CD4-positive, alpha-beta T cell (primary cell): ENCODE measurements at regions not wholly inside any gene's neighbourhood (a gene's known extent, or its start where the extent isn't known, plus 50 kb on each side); places are given as distances from the start of the nearest gene placed in this dataset.

Source experiments
- ATAC-seq: fragments of 200-7000 bp; cut with Tn5 transposase; one replicate; pipeline ENCODE4 v1.10.0; 2022; ENCODE audit warnings: mild to moderate bottlenecking; ENCODE audit not compliant: poor library complexity
- CTCF ChIA-PET: fragments of 350-600 bp; sonication (Branson Sonifier 250); formaldehyde crosslinking; loops from one replicate; lab custom pipeline; 2021; ENCODE audit warnings: antibody characterized with exemption, inconsistent platforms; lab: Charles Lee
- POLR2A ChIA-PET: fragments of 350-600 bp; sonication (Branson Sonifier 250); formaldehyde crosslinking; loops from one replicate; lab custom pipeline; 2021; ENCODE audit warnings: antibody characterized with exemption, inconsistent platforms; lab: Charles Lee
- DNase-seq, 14 experiments: peaks; one replicate each; pipeline ENCODE4 v3.0.0-alpha.2; 2013 to 2020; ENCODE audit warnings: mixed read lengths in 2 of 14
- H3K27ac ChIP-seq, 2 donors: one replicate each; pipeline versions ENCODE4 v1.5.1 to v1.7.0; 2013; ENCODE audit warnings: low read length in 2 of 2, low read depth in 1 of 2, mild to moderate bottlenecking in 1 of 2
- H3K27me3 ChIP-seq, 2 experiments: 1 replicate in 1 of 2; 2 replicates in 1 of 2; pipeline versions ENCODE4 v1.6.1 to v1.7.0; 2013; ENCODE audit warnings: low read length in 2 of 2, control low read depth in 1 of 2, mild to moderate bottlenecking in 1 of 2, moderate library complexity in 1 of 2; ENCODE audit not compliant: insufficient read depth in 2 of 2, control insufficient read depth in 1 of 2
- H3K36me3 ChIP-seq: one replicate; pipeline ENCODE4 v1.6.1; 2013; ENCODE audit warnings: low read length, control low read depth; ENCODE audit not compliant: insufficient read depth
- H3K4me1 ChIP-seq: one replicate; pipeline ENCODE4 v1.6.1; 2013; ENCODE audit warnings: low read length, control low read depth; ENCODE audit not compliant: insufficient read depth
- H3K4me3 ChIP-seq: one replicate; pipeline ENCODE4 v1.5.1; 2013; ENCODE audit warnings: mild to moderate bottlenecking, low read length, moderate library complexity
- H3K9me3 ChIP-seq, 2 experiments: 1 replicate in 1 of 2; 2 replicates in 1 of 2; pipeline versions ENCODE4 v1.6.1 to v1.7.0; 2013; ENCODE audit warnings: low read length in 2 of 2, mild to moderate bottlenecking in 2 of 2, control low read depth in 1 of 2, moderate library complexity in 1 of 2; ENCODE audit not compliant: control insufficient read depth in 1 of 2, insufficient read depth in 1 of 2
- H3K27ac Mint-ChIP-seq: one replicate; pipeline ENCODE4 v1.8.0; 2020; ENCODE audit warnings: mixed read lengths
- H3K27me3 Mint-ChIP-seq: one replicate; pipeline ENCODE4 v1.8.0; 2021; ENCODE audit warnings: mixed read lengths
- H3K36me3 Mint-ChIP-seq: one replicate; pipeline ENCODE4 v1.8.0; 2021; ENCODE audit warnings: low read depth, mixed read lengths
- H3K4me1 Mint-ChIP-seq: one replicate; pipeline ENCODE4 v1.8.0; 2021; ENCODE audit warnings: low read depth, mixed read lengths
- H3K4me3 Mint-ChIP-seq: one replicate; pipeline ENCODE4 v1.8.0; 2020; ENCODE audit warnings: mild to moderate bottlenecking, mixed read lengths
- H3K9me3 Mint-ChIP-seq: one replicate; pipeline ENCODE4 v1.8.0; 2020; ENCODE audit warnings: mixed read lengths
- intact Hi-C, 2 experiments: fragments of 100-400 bp; cut with DNase I in 1 of 2; cut with micrococcal nuclease in 1 of 2; formaldehyde crosslinking; loops; one replicate each; pipeline versions ENCODE4 v1.15.1 to v1.9.0; 2023 to 2025; cut with DNase I, micrococcal nuclease
- TF ChIP-seq, protein P1 (sequence below): fragments of 200-600 bp; IDR thresholded peaks from one replicate; pipeline ENCODE4 v1.8.0; 2022; ENCODE audit warnings: antibody characterized with exemption, mild to moderate bottlenecking

DNA sequence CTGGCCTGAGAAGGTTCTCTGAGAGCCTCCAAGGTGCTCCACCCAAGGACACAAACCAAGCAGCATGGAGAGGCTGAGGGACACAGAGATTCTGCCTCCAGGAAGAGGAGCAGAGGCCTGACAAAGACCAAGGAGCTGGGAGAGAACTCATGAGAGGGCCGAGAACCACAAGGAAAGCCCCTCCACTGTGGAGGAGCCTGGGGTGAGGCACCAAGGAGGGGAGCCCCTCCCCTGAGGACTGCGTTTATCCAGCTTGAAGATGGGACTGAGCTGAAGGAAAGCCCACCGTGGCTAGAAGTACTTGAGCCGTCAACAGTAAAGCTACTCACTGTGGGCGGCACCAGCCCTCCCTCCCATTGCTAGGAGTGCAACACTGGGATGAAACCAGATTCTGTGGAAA is 63.1 kb upstream of the MEF2A start:
- no peaks in the 10 kb centered on the region for H3K9me3 Mint-ChIP-seq
- ChIA-PET POLR2A (no interaction called here), CTCF (no interaction called here)
- intact Hi-C loops, result no loop called here
- TF ChIP-seq, protein P1, sequence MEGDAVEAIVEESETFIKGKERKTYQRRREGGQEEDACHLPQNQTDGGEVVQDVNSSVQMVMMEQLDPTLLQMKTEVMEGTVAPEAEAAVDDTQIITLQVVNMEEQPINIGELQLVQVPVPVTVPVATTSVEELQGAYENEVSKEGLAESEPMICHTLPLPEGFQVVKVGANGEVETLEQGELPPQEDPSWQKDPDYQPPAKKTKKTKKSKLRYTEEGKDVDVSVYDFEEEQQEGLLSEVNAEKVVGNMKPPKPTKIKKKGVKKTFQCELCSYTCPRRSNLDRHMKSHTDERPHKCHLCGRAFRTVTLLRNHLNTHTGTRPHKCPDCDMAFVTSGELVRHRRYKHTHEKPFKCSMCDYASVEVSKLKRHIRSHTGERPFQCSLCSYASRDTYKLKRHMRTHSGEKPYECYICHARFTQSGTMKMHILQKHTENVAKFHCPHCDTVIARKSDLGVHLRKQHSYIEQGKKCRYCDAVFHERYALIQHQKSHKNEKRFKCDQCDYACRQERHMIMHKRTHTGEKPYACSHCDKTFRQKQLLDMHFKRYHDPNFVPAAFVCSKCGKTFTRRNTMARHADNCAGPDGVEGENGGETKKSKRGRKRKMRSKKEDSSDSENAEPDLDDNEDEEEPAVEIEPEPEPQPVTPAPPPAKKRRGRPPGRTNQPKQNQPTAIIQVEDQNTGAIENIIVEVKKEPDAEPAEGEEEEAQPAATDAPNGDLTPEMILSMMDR, result no peak
- H3K4me1 Mint-ChIP-seq, result peaks cover 28% of the 10 kb centered on the region
- Histone ChIP-seq H3K4me1 (peaks cover 11% of the 10 kb centered on the region), H3K36me3 (no peaks in the 10 kb centered on the region), H3K9me3 (no peaks in the 10 kb centered on the region), H3K4me3 (no peak overlapping the region), H3K27me3 (no peaks in the 10 kb centered on the region), H3K27ac (no peak overlapping the region)
- H3K27me3 Mint-ChIP-seq, result no peaks in the 10 kb centered on the region
- no peaks in the 10 kb centered on the region for H3K36me3 Mint-ChIP-seq
- no peak for DNase-seq
- no peak overlapping the region for H3K4me3 Mint-ChIP-seq
- no peak overlapping the region for H3K27ac Mint-ChIP-seq
- ATAC-seq, result no peak

DNA sequence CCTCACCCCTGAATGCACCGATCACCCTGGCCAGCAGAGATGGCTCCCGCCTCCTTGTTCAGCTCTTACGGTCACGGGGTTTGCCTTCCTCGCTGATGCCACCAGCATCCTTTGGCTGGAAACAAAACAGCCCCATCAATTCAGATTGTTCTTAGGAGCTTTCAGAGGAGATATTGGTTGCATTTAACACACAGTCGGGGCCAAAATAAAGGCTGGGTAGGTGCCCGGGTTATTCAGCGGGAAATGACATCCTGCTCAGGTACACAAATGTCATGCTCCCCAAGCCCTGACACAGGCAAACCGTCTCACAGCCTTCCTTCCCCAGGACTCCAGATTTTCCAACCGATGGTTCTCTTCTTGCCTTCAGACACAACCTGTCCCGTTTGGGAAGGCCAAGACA is 62.4 kb upstream of the MEF2A start:
- POLR2A ChIA-PET, result no interaction called here
- CTCF ChIA-PET, result no interaction called here
- TF ChIP-seq, protein P1, result no peak
- peaks cover 33% of the 10 kb centered on the region for H3K4me1 Mint-ChIP-seq
- H3K27ac ChIP-seq, result no peak overlapping the region
- no peak for DNase-seq
- H3K27me3 Mint-ChIP-seq, result no peaks in the 10 kb centered on the region
- H3K4me3 ChIP-seq, result no peak overlapping the region
- no peaks in the 10 kb centered on the region for H3K9me3 ChIP-seq
- no peak overlapping the region for H3K27ac Mint-ChIP-seq
- no peaks in the 10 kb centered on the region for H3K36me3 ChIP-seq
- intact Hi-C loops, result no loop called here
- H3K36me3 Mint-ChIP-seq, result no peaks in the 10 kb centered on the region
- H3K4me3 Mint-ChIP-seq, result no peak overlapping the region
- H3K9me3 Mint-ChIP-seq, result no peaks in the 10 kb centered on the region
- peaks cover 11% of the 10 kb centered on the region for H3K4me1 ChIP-seq
- no peak for ATAC-seq
- H3K27me3 ChIP-seq, result no peaks in the 10 kb centered on the region

DNA sequence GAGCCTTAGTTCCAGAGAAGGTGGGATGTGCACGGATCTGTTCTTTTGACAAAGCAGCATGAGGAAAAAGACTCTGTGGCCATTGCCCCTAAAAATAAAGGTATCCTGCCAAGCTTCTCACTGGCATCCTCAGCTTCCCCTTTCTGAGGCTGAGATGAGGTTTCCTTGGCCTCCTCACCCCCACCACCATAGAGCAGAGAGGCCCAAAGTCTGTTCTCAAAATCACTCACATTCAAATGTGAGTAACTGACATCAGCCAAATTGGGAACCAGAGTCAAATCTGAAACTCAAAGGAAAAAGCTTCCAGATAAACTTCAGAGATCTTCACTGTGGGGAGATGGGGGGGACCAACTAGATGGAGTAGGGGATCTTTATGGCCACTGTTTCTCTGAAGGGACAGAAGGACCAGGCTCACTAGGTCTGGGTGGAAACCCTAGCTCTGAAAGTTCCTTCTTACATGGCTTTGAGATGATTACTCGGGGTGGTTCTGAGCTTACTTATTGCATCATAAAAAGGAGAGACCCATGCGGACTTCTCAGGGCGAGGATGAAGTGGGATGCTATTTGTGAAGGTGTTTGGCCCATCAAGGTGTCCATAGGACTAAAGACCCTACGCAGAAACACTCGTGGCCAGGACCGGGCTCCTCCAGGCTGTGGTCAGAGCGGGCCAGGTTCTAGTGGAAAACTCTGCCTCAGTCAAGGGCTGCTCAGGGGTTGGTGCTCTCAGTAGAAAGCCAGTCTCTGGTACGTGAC is 61.5 kb upstream of the MEF2A start:
- Histone ChIP-seq H3K27me3 (no peaks in the 10 kb centered on the region), H3K9me3 (no peaks in the 10 kb centered on the region), H3K36me3 (no peaks in the 10 kb centered on the region), H3K4me1 (peaks cover 11% of the 10 kb centered on the region), H3K27ac (no peak overlapping the region), H3K4me3 (no peak overlapping the region)
- Mint-ChIP-seq H3K9me3 (no peaks in the 10 kb centered on the region), H3K4me3 (no peak overlapping the region), H3K27me3 (no peaks in the 10 kb centered on the region), H3K4me1 (peaks cover 34% of the 10 kb centered on the region), H3K36me3 (no peaks in the 10 kb centered on the region), H3K27ac (no peak overlapping the region)
- intact Hi-C loops, result no loop called here
- ChIA-PET CTCF (no interaction called here), POLR2A (interaction anchor here (0.9 to 1.3 kb wide), 2 partner anchors 25 to 59 kb away, joined by 3 to 4 read pairs; no protein-coding TSS in a partner anchor)
- TF ChIP-seq, protein P1, result no peak
- DNase-seq, result no peak
- ATAC-seq, result no peak
